ENCODE measurements at regions not wholly inside any gene's neighbourhood (a gene's known extent, or its start where the extent isn't known, plus 50 kb on each side); places are given as distances from the start of the nearest gene placed in this dataset.

DNA sequence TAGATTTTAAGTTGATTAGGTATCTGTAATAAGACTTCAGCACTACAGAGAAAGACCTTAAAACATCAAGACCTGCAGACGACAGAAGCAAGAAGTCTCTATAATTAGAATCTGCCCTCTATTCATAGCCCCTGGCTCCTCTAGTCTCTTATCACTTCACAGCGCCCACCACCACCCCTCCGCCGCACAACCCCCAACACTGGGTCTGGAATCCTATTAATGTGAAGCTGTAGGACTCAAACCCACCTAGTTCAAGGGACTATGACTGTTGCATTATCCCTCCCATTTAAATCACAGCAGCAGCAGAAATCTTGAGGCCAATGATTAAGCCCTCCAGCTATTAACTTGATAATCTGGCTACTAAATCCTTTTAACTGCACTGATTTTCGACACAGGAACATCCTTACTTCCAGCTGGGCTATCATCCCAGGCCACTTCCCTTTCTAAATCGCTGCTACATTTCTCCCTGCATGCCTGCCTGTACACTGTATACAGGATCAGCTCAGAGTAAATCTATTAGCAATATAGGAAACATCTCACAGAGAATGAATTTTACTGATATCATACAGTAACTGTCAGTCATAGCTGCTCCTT is 159.5 kb upstream of the GRAMD2B start:
- no peaks in the 10 kb centered on the region for H3K27me3 Mint-ChIP-seq (ENCODE audit: low read depth)
- no peak overlapping the region for H3K27ac Mint-ChIP-seq (ENCODE audit: unreplicated experiment)
- peaks cover 20% of the 10 kb centered on the region for H3K9me3 Mint-ChIP-seq
- H3K36me3 Mint-ChIP-seq (ENCODE audit: low read depth): peaks cover 12% of the 10 kb centered on the region
- no peak overlapping the region for H3K4me3 Mint-ChIP-seq
- no peak for DNase-seq (ENCODE audit: low read depth, low spot score)
- TF ChIP-seq, protein P1, sequence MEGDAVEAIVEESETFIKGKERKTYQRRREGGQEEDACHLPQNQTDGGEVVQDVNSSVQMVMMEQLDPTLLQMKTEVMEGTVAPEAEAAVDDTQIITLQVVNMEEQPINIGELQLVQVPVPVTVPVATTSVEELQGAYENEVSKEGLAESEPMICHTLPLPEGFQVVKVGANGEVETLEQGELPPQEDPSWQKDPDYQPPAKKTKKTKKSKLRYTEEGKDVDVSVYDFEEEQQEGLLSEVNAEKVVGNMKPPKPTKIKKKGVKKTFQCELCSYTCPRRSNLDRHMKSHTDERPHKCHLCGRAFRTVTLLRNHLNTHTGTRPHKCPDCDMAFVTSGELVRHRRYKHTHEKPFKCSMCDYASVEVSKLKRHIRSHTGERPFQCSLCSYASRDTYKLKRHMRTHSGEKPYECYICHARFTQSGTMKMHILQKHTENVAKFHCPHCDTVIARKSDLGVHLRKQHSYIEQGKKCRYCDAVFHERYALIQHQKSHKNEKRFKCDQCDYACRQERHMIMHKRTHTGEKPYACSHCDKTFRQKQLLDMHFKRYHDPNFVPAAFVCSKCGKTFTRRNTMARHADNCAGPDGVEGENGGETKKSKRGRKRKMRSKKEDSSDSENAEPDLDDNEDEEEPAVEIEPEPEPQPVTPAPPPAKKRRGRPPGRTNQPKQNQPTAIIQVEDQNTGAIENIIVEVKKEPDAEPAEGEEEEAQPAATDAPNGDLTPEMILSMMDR (conservative IDR thresholded peaks at IDR 0.05): no peak
- peaks cover 21% of the 10 kb centered on the region for H3K4me1 Mint-ChIP-seq

DNA sequence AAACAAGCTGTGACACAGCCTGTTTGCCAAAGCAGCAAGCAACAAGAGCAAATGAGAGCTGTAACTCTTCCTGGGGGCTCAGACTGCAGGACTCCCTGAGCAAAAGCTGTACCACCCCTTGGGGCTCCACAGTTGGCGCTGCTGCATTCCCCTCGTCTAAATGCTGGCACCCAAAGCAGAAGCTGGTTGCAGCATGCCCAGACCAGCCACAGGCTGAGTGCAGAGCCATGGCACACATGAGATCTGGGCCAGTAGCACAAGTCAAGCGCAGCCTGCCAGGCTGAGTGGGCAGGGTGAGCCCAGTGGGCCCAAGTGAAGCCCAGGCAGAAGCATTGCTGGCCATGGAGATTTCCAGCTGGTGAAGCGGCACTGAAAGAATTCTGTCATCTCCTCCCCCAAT is 157.3 kb upstream of the GRAMD2B start:
- Mint-ChIP-seq H3K9me3 (peaks cover 9% of the 10 kb centered on the region), H3K4me1 (peaks cover 21% of the 10 kb centered on the region), H3K4me3 (no peak overlapping the region), H3K27me3 (ENCODE audit: low read depth) (no peaks in the 10 kb centered on the region), H3K27ac (ENCODE audit: unreplicated experiment) (no peak overlapping the region), H3K36me3 (ENCODE audit: low read depth) (peaks cover 9% of the 10 kb centered on the region)
- no peak for DNase-seq (ENCODE audit: low read depth, low spot score)
- TF ChIP-seq, protein P1 (conservative IDR thresholded peaks at IDR 0.05): no peak

DNA sequence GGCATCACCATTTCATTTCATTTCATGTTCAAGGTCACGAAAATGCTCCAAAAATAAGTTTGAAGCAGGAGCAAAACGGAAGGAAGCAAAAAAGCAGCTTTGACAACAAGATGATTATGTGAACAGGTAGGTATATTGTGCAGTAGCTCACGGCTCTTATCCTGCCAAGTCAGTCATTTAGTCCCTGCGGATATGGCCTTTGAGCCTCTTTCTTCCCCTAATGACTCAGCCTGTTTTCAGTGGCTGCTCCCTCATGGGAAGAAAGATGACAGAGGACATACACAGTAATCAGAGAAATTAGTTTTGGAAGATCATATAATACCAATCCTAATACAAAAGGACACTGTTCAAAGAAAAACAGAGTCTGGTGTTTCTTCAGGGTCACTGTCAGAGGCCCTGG is 155.8 kb upstream of the GRAMD2B start:
- Mint-ChIP-seq H3K9me3 (no peaks in the 10 kb centered on the region), H3K27ac (ENCODE audit: unreplicated experiment) (no peak overlapping the region), H3K4me1 (peaks cover 21% of the 10 kb centered on the region), H3K4me3 (no peak overlapping the region), H3K36me3 (ENCODE audit: low read depth) (peaks cover 4% of the 10 kb centered on the region), H3K27me3 (ENCODE audit: low read depth) (no peaks in the 10 kb centered on the region)
- TF ChIP-seq, protein P1 (conservative IDR thresholded peaks at IDR 0.05): no peak
- no peak for DNase-seq (ENCODE audit: low read depth, low spot score)

DNA sequence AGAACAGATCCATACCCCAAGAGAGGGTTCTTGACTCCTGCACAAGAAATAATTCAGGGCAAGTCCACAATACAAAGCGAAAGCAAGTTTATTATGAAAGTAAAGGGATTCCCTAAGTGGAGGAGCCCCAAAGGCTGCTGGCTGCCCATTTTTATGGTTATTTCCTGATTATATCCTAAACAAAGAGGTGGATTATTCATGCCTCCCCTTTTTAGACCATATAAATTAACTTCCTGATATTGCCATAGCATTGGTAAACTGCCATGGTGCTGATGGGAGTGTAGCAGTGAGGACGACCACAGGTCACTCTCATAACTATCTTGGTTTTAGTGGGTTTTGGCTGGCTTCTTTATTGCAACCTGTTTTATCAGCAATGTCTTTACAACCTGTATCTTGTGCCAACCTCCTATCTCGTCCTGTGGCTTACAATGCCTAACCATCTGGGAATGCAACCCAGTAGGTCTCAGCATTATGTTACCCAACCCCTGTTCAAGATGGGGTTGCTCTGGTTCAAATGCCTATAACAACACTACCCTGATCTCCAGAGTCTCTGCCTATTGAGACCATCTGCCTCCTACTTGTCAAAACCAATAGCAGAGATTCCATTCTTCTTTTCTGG is 154.4 kb upstream of the GRAMD2B start:
- H3K27me3 Mint-ChIP-seq (ENCODE audit: low read depth): no peaks in the 10 kb centered on the region
- peaks cover 4% of the 10 kb centered on the region for H3K36me3 Mint-ChIP-seq (ENCODE audit: low read depth)
- TF ChIP-seq, protein P1 (conservative IDR thresholded peaks at IDR 0.05): no peak
- no peak for DNase-seq (ENCODE audit: low read depth, low spot score)
- H3K9me3 Mint-ChIP-seq: no peaks in the 10 kb centered on the region
- H3K4me3 Mint-ChIP-seq: no peak overlapping the region
- peaks cover 19% of the 10 kb centered on the region for H3K4me1 Mint-ChIP-seq
- no peak overlapping the region for H3K27ac Mint-ChIP-seq (ENCODE audit: unreplicated experiment)

DNA sequence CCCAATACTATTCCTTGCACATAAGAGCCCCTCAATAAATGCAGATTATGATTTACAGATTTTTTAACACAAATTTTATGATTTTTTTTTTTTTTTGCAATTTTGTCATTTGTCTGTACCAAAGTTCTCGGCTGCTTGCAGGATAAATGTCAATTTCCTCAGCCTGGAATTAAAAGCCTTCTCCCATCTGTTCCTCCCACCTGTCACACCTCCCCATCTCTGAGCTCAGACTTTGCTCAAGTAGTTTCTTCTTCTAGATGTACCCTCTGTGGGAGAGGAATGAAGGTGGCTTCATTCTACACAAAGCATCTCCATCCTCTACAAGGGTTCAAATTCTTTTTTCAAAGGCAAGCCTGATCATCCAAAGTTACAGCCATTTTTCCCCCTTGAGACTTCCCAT is 153.7 kb upstream of the GRAMD2B start:
- Mint-ChIP-seq H3K36me3 (ENCODE audit: low read depth) (peaks cover 4% of the 10 kb centered on the region), H3K4me1 (peaks cover 16% of the 10 kb centered on the region), H3K9me3 (no peaks in the 10 kb centered on the region), H3K27me3 (ENCODE audit: low read depth) (no peaks in the 10 kb centered on the region), H3K27ac (ENCODE audit: unreplicated experiment) (no peak overlapping the region), H3K4me3 (no peak overlapping the region)
- TF ChIP-seq, protein P1 (conservative IDR thresholded peaks at IDR 0.05): no peak
- DNase-seq (ENCODE audit: low read depth, low spot score): no peak

Measured in neural crest cell (in vitro differentiated cells).